H1 (cell line): ENCODE measurements at regions not wholly inside any gene's neighbourhood (a gene's known extent, or its start where the extent isn't known, plus 50 kb on each side); places are given as distances from the start of the nearest gene placed in this dataset.

ENCODE experiments used
- CTCF ChIA-PET: fragments of 300-600 bp; sonication (Branson Sonifier 250); formaldehyde crosslinking; loops from one replicate; lab custom pipeline; 2021; ENCODE audit not compliant: partially characterized antibody; lab: Charles Lee
- POLR2A ChIA-PET: fragments of 300-600 bp; sonication (Branson Sonifier 250); formaldehyde crosslinking; loops from one replicate; lab custom pipeline; 2021; ENCODE audit warnings: inconsistent platforms; ENCODE audit not compliant: partially characterized antibody; lab: Charles Lee
- DNase-seq, 2 experiments: peaks; one replicate each; pipeline versions ENCODE4 v3.0.0 to v3.0.0-alpha.2; 2010 to 2022; ENCODE audit warnings: low spot score in 2 of 2, low read depth in 1 of 2, mixed read lengths in 1 of 2
- FAIRE-seq: peaks from 2 replicates; lab custom pipeline; 2011; peaks lifted over from hg19 to GRCh38; lab: Jason Lieb, UNC
- H2AFZ ChIP-seq: 2 replicates; pipeline ENCODE4 v1.8.1; 2012; ENCODE audit warnings: low read length, inconsistent platforms
- H2AK5ac ChIP-seq: 2 replicates; pipeline ENCODE4 v1.6.1; 2013; ENCODE audit warnings: low read depth, low read length
- H2BK120ac ChIP-seq: replicated peaks from 2 replicates; pipeline ENCODE3; 2013; ENCODE audit warnings: low read depth, low read length, inconsistent platforms
- H2BK12ac ChIP-seq: 2 replicates; pipeline ENCODE4 v1.6.1; 2013; ENCODE audit warnings: low read depth, low read length
- H2BK15ac ChIP-seq: 2 replicates; pipeline ENCODE4 v1.6.1; 2013; ENCODE audit warnings: low read length
- H2BK20ac ChIP-seq: 2 replicates; pipeline ENCODE4 v1.6.1; 2013; ENCODE audit warnings: low read length
- H2BK5ac ChIP-seq: 2 replicates; pipeline ENCODE4 v1.6.1; 2013; ENCODE audit warnings: low read depth, low read length
- H3K14ac ChIP-seq: 2 replicates; pipeline ENCODE4 v1.6.1; 2013; ENCODE audit warnings: inconsistent platforms; ENCODE audit not compliant: insufficient read length
- H3K18ac ChIP-seq: 2 replicates; pipeline ENCODE4 v1.6.1; 2013; ENCODE audit warnings: low read length; ENCODE audit errors: extremely low read depth
- H3K23ac ChIP-seq: 2 replicates; pipeline ENCODE4 v1.6.1; 2013; ENCODE audit warnings: inconsistent platforms; ENCODE audit not compliant: insufficient read length
- H3K23me2 ChIP-seq: 2 replicates; pipeline ENCODE4 v1.6.1; 2013; ENCODE audit warnings: low read depth, low read length
- H3K27ac ChIP-seq: 2 replicates; pipeline ENCODE4 v1.6.1; 2011; ENCODE audit warnings: low read depth, low read length, inconsistent platforms
- H3K27me3 ChIP-seq, 4 experiments: replicated peaks in 1 of 4; 1 replicate in 1 of 4; 2 replicates in 3 of 4; pipeline versions ENCODE4 v1.6.1 to v1.8.1; 2011 to 2013; ENCODE audit warnings: low read length in 3 of 4, mild to moderate bottlenecking in 3 of 4, inconsistent platforms in 2 of 4, mixed read lengths in 2 of 4, moderate library complexity in 1 of 4; ENCODE audit not compliant: control insufficient read depth in 3 of 4, insufficient read depth in 3 of 4; ENCODE audit errors: extremely low read depth in 1 of 4
- H3K36me3 ChIP-seq, 4 experiments: 2 replicates each; pipeline versions ENCODE4 v1.6.1 to v1.8.1; 2011 to 2013; ENCODE audit warnings: mild to moderate bottlenecking in 4 of 4, low read length in 3 of 4, moderate library complexity in 2 of 4, control low read depth in 1 of 4, inconsistent platforms in 1 of 4; ENCODE audit not compliant: insufficient read depth in 4 of 4, control insufficient read depth in 2 of 4
- H3K4ac ChIP-seq: replicated peaks from 2 replicates; pipeline ENCODE3; 2013; ENCODE audit warnings: low read length, low read depth, mixed read lengths, inconsistent platforms; ENCODE audit not compliant: insufficient read length
- H3K4me1 ChIP-seq, 4 experiments: replicated peaks in 1 of 4; 1 replicate in 1 of 4; 2 replicates in 3 of 4; pipeline versions ENCODE4 v1.6.1 to v1.8.1; 2011 to 2013; ENCODE audit warnings: low read length in 3 of 4, inconsistent platforms in 2 of 4, mixed read lengths in 1 of 4; ENCODE audit not compliant: insufficient read depth in 4 of 4, control insufficient read depth in 3 of 4
- H3K4me2 ChIP-seq, 2 experiments: 2 replicates each; pipeline versions ENCODE4 v1.6.1 to v1.8.1; 2011 to 2013; ENCODE audit warnings: low read depth in 2 of 2, low read length in 2 of 2, control low read depth in 1 of 2, inconsistent platforms in 1 of 2, mild to moderate bottlenecking in 1 of 2; ENCODE audit not compliant: insufficient read depth in 1 of 2
- H3K4me3 ChIP-seq, 4 experiments: fragments of 200-600, 300-600 bp in 1 of 4; sonication (generic), shearing (Covaris generic), sonication (Bioruptor Twin) in 1 of 4; 2 replicates each; pipeline versions ENCODE4 v1.5.1 to v1.8.1; 2011 to 2016; ENCODE audit warnings: low read length in 4 of 4, low read depth in 3 of 4, control low read depth in 2 of 4, inconsistent platforms in 2 of 4, mild to moderate bottlenecking in 2 of 4, mixed read lengths in 1 of 4, moderate library complexity in 1 of 4; ENCODE audit not compliant: insufficient read depth in 2 of 4; ENCODE audit errors: extremely low read depth in 1 of 4
- H3K56ac ChIP-seq: replicated peaks from 2 replicates; pipeline ENCODE3; 2013; ENCODE audit warnings: low read depth, mild to moderate bottlenecking, mixed read lengths, low read length, inconsistent platforms; ENCODE audit not compliant: insufficient read length
- H3K79me1 ChIP-seq: 2 replicates; pipeline ENCODE4 v1.6.1; 2013; ENCODE audit warnings: low read depth, low read length, control low read depth
- H3K79me2 ChIP-seq, 2 experiments: 2 replicates each; pipeline versions ENCODE4 v1.6.1 to v1.8.1; 2012 to 2013; ENCODE audit warnings: low read length in 2 of 2, mild to moderate bottlenecking in 2 of 2, inconsistent platforms in 1 of 2; ENCODE audit not compliant: insufficient read depth in 2 of 2, control insufficient read depth in 1 of 2
- H3K9ac ChIP-seq, 4 experiments: replicated peaks in 1 of 4; 1 replicate in 1 of 4; 2 replicates in 3 of 4; pipeline versions ENCODE4 v1.6.1 to v1.8.1; 2011 to 2013; ENCODE audit warnings: low read depth in 3 of 4, low read length in 3 of 4, control low read depth in 2 of 4, mild to moderate bottlenecking in 2 of 4, moderate library complexity in 2 of 4, inconsistent platforms in 1 of 4; ENCODE audit errors: extremely low read depth in 1 of 4
- H3K9me3 ChIP-seq, 2 experiments: 2 replicates each; pipeline versions ENCODE4 v1.6.1 to v1.8.1; 2012 to 2013; ENCODE audit warnings: mild to moderate bottlenecking in 2 of 2, moderate library complexity in 2 of 2, control low read depth in 1 of 2, inconsistent platforms in 1 of 2, low read depth in 1 of 2, low read length in 1 of 2, mixed read lengths in 1 of 2; ENCODE audit not compliant: insufficient read depth in 2 of 2
- H4K20me1 ChIP-seq, 2 experiments: replicated peaks in 1 of 2; 2 replicates each; pipeline versions ENCODE3 to v1.8.1; 2011 to 2013; ENCODE audit warnings: inconsistent platforms in 2 of 2, low read length in 2 of 2, mild to moderate bottlenecking in 1 of 2; ENCODE audit not compliant: insufficient read depth in 2 of 2, control insufficient read depth in 1 of 2
- H4K5ac ChIP-seq: 2 replicates; pipeline ENCODE4 v1.6.1; 2013; ENCODE audit warnings: low read length, low read depth, mixed read lengths, inconsistent platforms; ENCODE audit not compliant: insufficient read length
- H4K8ac ChIP-seq: 2 replicates; pipeline ENCODE4 v1.8.0; 2013; ENCODE audit warnings: mild to moderate bottlenecking, moderate library complexity, low read length, inconsistent platforms; ENCODE audit not compliant: insufficient read depth; ENCODE audit errors: extremely low read depth
- H4K91ac ChIP-seq: replicated peaks from 2 replicates; pipeline ENCODE3; 2013; ENCODE audit warnings: low read length, mixed read lengths, inconsistent platforms; ENCODE audit not compliant: insufficient read length
- CHD1 ChIP-seq: IDR thresholded peaks from 2 replicates; pipeline ENCODE4 v1.6.1; 2012; ENCODE audit warnings: low read depth, low read length, improper control_type of control experiment
- GABPA ChIP-seq: IDR thresholded peaks from 2 replicates; pipeline ENCODE4 v1.6.1; 2011; ENCODE audit warnings: mild to moderate bottlenecking, low read length, moderate library complexity, borderline replicate concordance; ENCODE audit not compliant: insufficient read depth
- ZNF274 ChIP-seq: IDR thresholded peaks from 2 replicates; pipeline ENCODE4 v1.7.0; 2012; ENCODE audit warnings: low read length, borderline replicate concordance; ENCODE audit errors: extremely low read depth
- WGBS, 2 experiments: shearing (Covaris generic) in 1 of 2; methylation state at CpG; one replicate each; pipeline versions ENCODE4 v1.1.6 to v1.1.7; 2013 to 2015; ENCODE audit warnings: low lambda C conversion rate in 2 of 2, mixed read lengths in 2 of 2, inconsistent platforms in 1 of 2, low coverage in 1 of 2, missing lambda C conversion rate in 1 of 2; ENCODE audit not compliant: insufficient replicate concordance in 2 of 2, insufficient coverage in 1 of 2, insufficient read length in 1 of 2; ENCODE audit errors: extremely low coverage in 1 of 2, missing lambda C conversion rate in 1 of 2; 5-methylcytosine and 5-hydroxymethylcytosine counted together
- TF ChIP-seq, protein P1 (sequence below): IDR thresholded peaks from 2 replicates; pipeline ENCODE4 v1.6.1; 2012; ENCODE audit warnings: low read length, inconsistent platforms

DNA sequence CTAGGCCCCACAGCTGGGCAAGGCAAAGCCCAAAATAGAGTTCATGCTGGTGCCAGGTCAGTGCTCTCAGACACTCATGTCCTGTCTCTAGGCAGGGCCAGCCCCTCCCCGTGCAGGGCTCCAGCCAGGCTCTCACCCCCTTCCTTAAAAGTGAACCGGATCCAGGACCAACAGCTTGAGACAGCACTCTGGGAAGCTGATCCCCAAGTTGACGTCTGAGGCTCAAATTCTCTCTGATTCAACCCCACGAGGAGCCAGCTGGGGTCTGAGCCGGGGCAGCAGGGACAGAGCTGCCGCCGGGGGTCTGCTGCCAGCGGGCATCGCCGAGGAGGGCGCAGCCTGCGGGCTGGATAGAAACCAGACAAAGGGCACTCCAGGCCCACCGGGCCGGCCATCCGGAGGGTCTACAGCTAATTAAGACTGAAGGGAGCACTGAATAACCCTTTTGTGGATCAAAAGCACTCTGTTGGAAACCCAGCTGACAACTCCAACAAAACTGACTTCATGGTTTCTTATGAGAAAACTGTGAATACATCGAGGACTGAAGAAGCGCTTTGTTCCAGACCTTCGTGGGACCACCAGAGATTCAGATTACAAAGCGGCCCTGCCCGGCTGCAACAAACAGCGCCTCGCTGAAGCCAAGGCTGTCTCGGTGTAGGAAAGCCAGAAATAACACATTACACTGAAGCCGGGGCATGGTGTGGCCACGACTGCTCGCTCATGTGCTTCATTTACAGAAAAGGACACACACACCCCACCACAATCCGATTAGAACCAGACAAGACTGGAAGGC lies 95.8 kb downstream of the PSMG1 start:
- TF ChIP-seq, protein P1, sequence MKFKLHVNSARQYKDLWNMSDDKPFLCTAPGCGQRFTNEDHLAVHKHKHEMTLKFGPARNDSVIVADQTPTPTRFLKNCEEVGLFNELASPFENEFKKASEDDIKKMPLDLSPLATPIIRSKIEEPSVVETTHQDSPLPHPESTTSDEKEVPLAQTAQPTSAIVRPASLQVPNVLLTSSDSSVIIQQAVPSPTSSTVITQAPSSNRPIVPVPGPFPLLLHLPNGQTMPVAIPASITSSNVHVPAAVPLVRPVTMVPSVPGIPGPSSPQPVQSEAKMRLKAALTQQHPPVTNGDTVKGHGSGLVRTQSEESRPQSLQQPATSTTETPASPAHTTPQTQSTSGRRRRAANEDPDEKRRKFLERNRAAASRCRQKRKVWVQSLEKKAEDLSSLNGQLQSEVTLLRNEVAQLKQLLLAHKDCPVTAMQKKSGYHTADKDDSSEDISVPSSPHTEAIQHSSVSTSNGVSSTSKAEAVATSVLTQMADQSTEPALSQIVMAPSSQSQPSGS, result no peak
- no peak for TF ChIP-seq CHD1
- no peak for TF ChIP-seq GABPA
- no peak for TF ChIP-seq ZNF274
- Histone ChIP-seq H3K79me1 (no peaks in the 10 kb centered on the region), H3K4me1 (peaks cover 0 to 4% (median 3%) of the 10 kb centered on the region in 4 experiments; a peak in 6 of 7 replicates), H3K9ac (no peak overlapping the region), H3K9me3 (peaks cover 2 to 6% of the 10 kb centered on the region in 2 experiments; a peak in 2 of 4 replicates), H3K27ac (no peak overlapping the region), H2BK5ac (no peak overlapping the region), H2BK20ac (no peak overlapping the region), H3K36me3 (no peaks in the 10 kb centered on the region), H3K27me3 (no peaks in the 10 kb centered on the region; a peak in 2 of 7 replicates), H3K4ac (no peak overlapping the region), H3K14ac (no peak overlapping the region), H3K79me2 (no peaks in the 10 kb centered on the region), H2BK120ac (no peak overlapping the region), H3K23me2 (no peaks in the 10 kb centered on the region), H2AK5ac (no peak overlapping the region), H4K91ac (no peak overlapping the region), H3K56ac (no peak overlapping the region), H3K23ac (no peak overlapping the region), H3K4me2 (no peak overlapping the region), H3K4me3 (no peak overlapping the region), H2AFZ (no peak overlapping the region), H4K5ac (no peak overlapping the region), H4K8ac (no peak overlapping the region), H2BK15ac (0 out of 2 replicates have a peak overlapping the region, but pooled peaks have one; percentile 18), H3K18ac (no peak overlapping the region), H4K20me1 (no peaks in the 10 kb centered on the region), H2BK12ac (no peak overlapping the region)
- no peak for DNase-seq
- FAIRE-seq, result no peak
- POLR2A ChIA-PET, result no interaction called here
- CTCF ChIA-PET, result interaction anchor here (0.9 to 4.3 kb wide), 7 partner anchors 8 to 53 kb away, joined by 3 to 18 read pairs (median 4); no protein-coding TSS in a partner anchor
- WGBS, 2 experiments, result 91% methylated on average over 27 of the region's 27 CpGs; no CpG with 5 or more reads in 1 of the 2 experiments
